ENCODE measurements at regions not wholly inside any gene's neighbourhood (a gene's known extent, or its start where the extent isn't known, plus 50 kb on each side); places are given as distances from the start of the nearest gene placed in this dataset.
A peak's percentile ranks its signal among the peaks of the same experiment; 100 is the strongest.
"Not testable (repeated sequence)": the region's sequence is repeated elsewhere in the genome, so short reads cannot be mapped to it uniquely, and the experiment has no call there.

- peak; percentile 16 for DNase-seq
Measured at GRCh38 chr20:26216025-26216424, 519.4 kb upstream of the ZNF337 start.

- no peak for DNase-seq
Measured at GRCh38 chr20:26214991-26215390, 518.3 kb upstream of the ZNF337 start.

- DNase-seq: no peak
Measured at GRCh38 chr20:26209171-26209941, 512.7 kb upstream of the ZNF337 start.

GRCh38 chr20:26208296-26209091 lies 511.8 kb upstream of the ZNF337 start:
- DNase-seq: no peak

GRCh38 chr20:26207967-26208295 lies 511.3 kb upstream of the ZNF337 start:
- not testable (repeated sequence) for DNase-seq

GRCh38 chr20:26207237-26207966 lies 510.7 kb upstream of the ZNF337 start:
- DNase-seq: no peak

GRCh38 chr20:26205350-26205749 lies 508.7 kb upstream of the ZNF337 start:
- no peak for DNase-seq

GRCh38 chr20:26201026-26201425 lies 504.4 kb upstream of the ZNF337 start:
- DNase-seq: not testable (repeated sequence)

GRCh38 chr20:26187329-26187728 lies 490.7 kb upstream of the ZNF337 start:
- not testable (repeated sequence) for DNase-seq

- DNase-seq: not testable (repeated sequence)
Measured at GRCh38 chr20:26183720-26184119, 487.1 kb upstream of the ZNF337 start.

GRCh38 chr20:26181364-26181763 lies 484.7 kb upstream of the ZNF337 start:
- not testable (repeated sequence) for DNase-seq

GRCh38 chr20:26171875-26172274 lies 475.2 kb upstream of the ZNF337 start:
- DNase-seq: not testable (repeated sequence)

- DNase-seq: peak; percentile 65
Measured at GRCh38 chr20:26169506-26169905, 472.9 kb upstream of the ZNF337 start.

GRCh38 chr20:26167499-26167898 lies 470.8 kb upstream of the ZNF337 start:
- DNase-seq: peak; percentile 54

- DNase-seq: peak; percentile 93
Measured at GRCh38 chr20:26163890-26164289, 467.2 kb upstream of the ZNF337 start.

- not testable (repeated sequence) for DNase-seq
Measured at GRCh38 chr20:26163151-26163550, 466.5 kb upstream of the ZNF337 start.

GRCh38 chr20:26161741-26162140 lies 465.1 kb upstream of the ZNF337 start:
- DNase-seq: peak; percentile 9

- DNase-seq: not testable (repeated sequence)
Measured at GRCh38 chr20:26160916-26161315, 464.3 kb upstream of the ZNF337 start.

GRCh38 chr20:26154224-26154623 lies 457.6 kb upstream of the ZNF337 start:
- DNase-seq: no peak

- no peak for DNase-seq
Measured at GRCh38 chr20:26135325-26136110, 438.9 kb upstream of the ZNF337 start.

- DNase-seq: no peak
Measured at GRCh38 chr20:26134606-26135005, 438.0 kb upstream of the ZNF337 start.

GRCh38 chr20:26133794-26134193 lies 437.1 kb upstream of the ZNF337 start:
- DNase-seq: not testable (repeated sequence)

All from fibroblast of skin of abdomen (primary cell).